Mesodermal cell (in vitro differentiated cells): ENCODE measurements at regions not wholly inside any gene's neighbourhood (a gene's known extent, or its start where the extent isn't known, plus 50 kb on each side); places are given as distances from the start of the nearest gene placed in this dataset.
"Not testable (repeated sequence)": the region's sequence is repeated elsewhere in the genome, so short reads cannot be mapped to it uniquely, and the experiment has no call there.

Experiments used
- H3K27ac ChIP-seq: 2 replicates; pipeline ENCODE4 v1.7.0; 2013; ENCODE audit warnings: mild to moderate bottlenecking, low read depth, low read length, moderate library complexity; ENCODE audit not compliant: severe bottlenecking
- H3K36me3 ChIP-seq: 2 replicates; pipeline ENCODE4 v1.7.1; 2013; ENCODE audit warnings: mild to moderate bottlenecking, low read length, moderate library complexity; ENCODE audit not compliant: control insufficient read depth, insufficient read depth
- H3K4me1 ChIP-seq: one replicate; pipeline ENCODE4 v1.7.1; 2013; ENCODE audit warnings: mild to moderate bottlenecking, low read length; ENCODE audit not compliant: insufficient read depth, control insufficient read depth, poor library complexity, severe bottlenecking
- H3K4me3 ChIP-seq: 2 replicates; pipeline ENCODE4 v1.7.0; 2013; ENCODE audit warnings: low read length, control low read depth, mild to moderate bottlenecking; ENCODE audit not compliant: insufficient read depth, poor library complexity, severe bottlenecking; ENCODE audit errors: extremely low read depth
- H3K9me3 ChIP-seq: 2 replicates; pipeline ENCODE4 v1.7.1; 2013; ENCODE audit warnings: mild to moderate bottlenecking, low read length, moderate library complexity; ENCODE audit not compliant: control insufficient read depth
- WGBS, 2 experiments: methylation state at CpG; one replicate each; pipeline ENCODE4 v1.1.5; 2013; ENCODE audit warnings: missing lambda C conversion rate in 2 of 2; ENCODE audit not compliant: insufficient coverage in 2 of 2; 5-methylcytosine and 5-hydroxymethylcytosine counted together

DNA sequence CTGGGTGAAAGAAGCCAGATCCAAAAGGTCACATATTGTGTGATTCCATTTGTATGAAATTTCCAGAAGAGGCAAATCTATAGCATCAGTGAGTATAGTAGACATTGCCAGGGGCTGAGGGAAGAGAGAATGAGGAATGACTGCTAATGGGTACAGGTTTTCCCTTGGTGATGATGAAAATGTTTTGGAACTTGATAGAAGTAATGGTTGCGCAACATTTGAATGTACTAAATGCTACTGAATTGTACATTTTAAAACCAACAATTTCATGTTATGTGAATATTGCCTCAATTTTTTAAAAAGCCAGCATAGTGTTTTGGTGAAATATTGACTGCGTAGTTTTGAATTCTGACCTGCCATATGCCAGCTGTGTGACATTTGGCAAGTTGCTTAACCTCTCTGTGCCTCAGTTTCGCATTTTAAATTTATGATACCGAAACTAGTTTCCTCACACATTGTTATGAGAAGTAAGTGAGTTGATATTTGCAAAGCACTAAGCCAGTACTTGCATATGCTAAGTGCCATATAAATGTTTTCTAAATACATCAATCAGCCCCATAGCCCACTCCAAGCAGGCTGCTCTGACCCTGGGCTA lies 75.4 kb upstream of the TMEM45B start:
- 89 to 100% methylated on average over 1 of the region's 4 CpGs for WGBS, 2 experiments
- Histone ChIP-seq H3K9me3 (no peaks in the 10 kb centered on the region), H3K4me3 (no peak overlapping the region), H3K4me1 (no peaks in the 10 kb centered on the region), H3K27ac (no peak overlapping the region), H3K36me3 (no peaks in the 10 kb centered on the region)

DNA sequence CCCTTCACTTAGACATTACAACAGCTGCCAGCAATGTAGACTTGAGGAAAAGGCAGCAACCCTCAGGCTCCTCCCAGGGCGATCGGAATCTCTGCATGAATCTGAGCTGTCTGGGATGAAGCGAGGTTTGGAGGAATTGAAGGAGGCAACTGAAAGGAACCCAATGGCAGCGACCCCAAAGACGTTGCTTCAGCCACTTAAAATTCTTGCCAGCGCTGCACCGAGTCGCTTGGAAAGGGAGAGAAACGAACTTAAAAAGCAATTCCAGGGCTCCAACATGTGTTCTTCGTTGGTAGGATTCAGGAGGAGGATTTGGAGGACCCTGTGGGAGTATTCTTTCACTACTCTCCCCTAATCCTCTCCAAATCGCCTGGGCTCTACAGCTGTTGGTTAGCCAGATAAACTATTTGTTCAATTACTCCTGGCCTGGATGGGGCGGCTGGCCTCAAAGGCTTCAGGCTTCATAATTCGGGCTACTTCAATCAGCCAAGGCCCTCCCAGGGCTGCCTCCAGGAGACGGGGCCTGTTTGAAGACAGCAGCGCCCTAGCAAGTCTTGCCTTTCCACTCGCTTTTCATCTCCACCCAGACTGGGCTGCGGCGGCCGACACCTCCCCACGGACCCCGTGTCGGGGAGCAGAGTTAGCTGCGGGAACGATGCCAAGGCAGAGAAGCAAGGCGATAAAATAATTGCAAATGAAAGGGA lies 72.4 kb upstream of the TMEM45B start:
- Histone ChIP-seq H3K4me3 (no peak overlapping the region), H3K27ac (no peak overlapping the region), H3K36me3 (no peaks in the 10 kb centered on the region), H3K9me3 (no peaks in the 10 kb centered on the region), H3K4me1 (no peaks in the 10 kb centered on the region)
- WGBS, 2 experiments = 89 to 91% methylated on average over 23 to 25 of the region's 25 CpGs

DNA sequence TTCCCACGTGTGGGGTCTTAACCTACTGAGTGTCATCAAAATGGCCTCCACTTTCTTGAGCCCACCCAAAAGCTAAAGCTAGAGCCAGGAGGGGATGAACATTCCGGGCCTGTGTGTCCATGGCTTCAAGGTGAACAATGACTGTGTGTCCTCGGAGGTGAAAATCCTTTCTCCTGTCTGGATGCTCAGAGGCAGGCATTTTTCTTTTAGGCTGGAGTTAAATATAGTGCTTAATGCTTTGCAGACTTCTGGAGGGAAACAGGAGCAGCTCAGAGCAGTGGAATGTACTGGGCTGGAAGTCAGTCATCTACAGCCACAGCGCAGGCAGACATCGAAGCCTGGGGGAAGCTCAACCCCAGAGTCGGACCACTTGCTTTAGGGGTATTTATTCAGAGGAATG lies 68.6 kb upstream of the TMEM45B start:
- no peak overlapping the region for H3K4me3 ChIP-seq
- H3K9me3 ChIP-seq = no peaks in the 10 kb centered on the region
- WGBS, 2 experiments = 93 to 94% methylated on average over 5 to 6 of the region's 6 CpGs
- H3K4me1 ChIP-seq = no peaks in the 10 kb centered on the region
- no peak overlapping the region for H3K27ac ChIP-seq
- H3K36me3 ChIP-seq = no peaks in the 10 kb centered on the region

DNA sequence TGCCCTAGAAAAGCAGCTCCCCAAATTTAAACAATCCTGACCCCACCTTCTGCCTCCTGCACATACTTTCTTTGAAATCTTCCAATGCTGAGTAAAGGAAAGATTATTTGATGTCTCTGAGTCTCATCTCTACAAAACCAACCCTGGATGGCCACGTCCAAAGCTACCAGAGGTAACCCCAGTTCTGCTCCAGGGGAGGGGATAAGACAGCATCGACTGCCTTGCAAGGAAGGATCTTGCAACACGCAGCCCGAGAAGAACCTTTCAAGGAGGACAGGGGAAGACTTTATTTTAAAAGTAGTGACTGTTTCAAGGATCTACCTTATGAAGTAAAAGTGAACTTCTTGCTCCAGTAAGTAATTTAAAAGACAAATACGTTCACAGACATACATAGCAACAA lies 66.5 kb upstream of the TMEM45B start:
- Histone ChIP-seq H3K9me3 (no peaks in the 10 kb centered on the region), H3K4me3 (no peak overlapping the region), H3K4me1 (no peaks in the 10 kb centered on the region), H3K36me3 (no peaks in the 10 kb centered on the region), H3K27ac (no peak overlapping the region)
- 89% methylated on average over 4 of the region's 5 CpGs; no CpG with 5 or more reads in 1 of the 2 experiments for WGBS, 2 experiments

- H3K36me3 ChIP-seq = no peaks in the 10 kb centered on the region
- H3K9me3 ChIP-seq = no peaks in the 10 kb centered on the region
- no peak overlapping the region for H3K4me3 ChIP-seq
- no peaks in the 10 kb centered on the region for H3K4me1 ChIP-seq
- WGBS, 2 experiments = 22 to 27% methylated on average over 45 to 54 of the region's 57 CpGs
- H3K27ac ChIP-seq = no peak overlapping the region
Observed at GRCh38 chr11:129750343-129751292, 65.0 kb upstream of the TMEM45B start.

- no peaks in the 10 kb centered on the region for H3K4me1 ChIP-seq
- H3K4me3 ChIP-seq = no peak overlapping the region
- no peaks in the 10 kb centered on the region for H3K9me3 ChIP-seq
- H3K27ac ChIP-seq = no peak overlapping the region
- 94 to 100% methylated on average over 1 to 2 of the region's 3 CpGs for WGBS, 2 experiments
- H3K36me3 ChIP-seq = no peaks in the 10 kb centered on the region
Observed at GRCh38 chr11:129751511-129751910, 64.1 kb upstream of the TMEM45B start.

- H3K9me3 ChIP-seq, H3K27ac ChIP-seq, H3K36me3 ChIP-seq, H3K4me3 ChIP-seq, H3K4me1 ChIP-seq: not testable (repeated sequence)
- WGBS, 2 experiments = 90 to 91% methylated on average over 1 to 3 of the region's 4 CpGs
Observed at GRCh38 chr11:129763569-129763968, 52.1 kb upstream of the TMEM45B start.

DNA sequence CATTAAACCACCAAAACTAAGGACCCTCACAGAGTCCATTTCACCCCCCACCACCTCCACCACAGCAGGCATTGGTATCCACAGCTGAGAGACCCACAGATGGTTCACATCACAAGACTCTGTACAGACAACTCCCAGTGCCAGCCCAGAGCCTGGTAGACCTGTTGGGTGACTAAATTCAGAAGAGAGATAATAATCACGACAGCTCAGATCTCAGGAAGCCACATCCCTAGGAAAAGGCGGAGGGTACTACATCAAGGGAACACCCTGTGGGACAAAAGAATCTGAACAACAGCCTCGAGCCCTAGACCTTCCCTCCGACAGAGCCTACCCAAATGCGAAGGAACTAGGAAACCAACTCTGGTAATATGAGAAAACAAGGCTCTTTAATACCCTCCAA lies 51.4 kb upstream of the TMEM45B start:
- not testable (repeated sequence) for H3K27ac ChIP-seq, H3K9me3 ChIP-seq, H3K36me3 ChIP-seq, H3K4me3 ChIP-seq, H3K4me1 ChIP-seq
- 100% methylated on average over 1 of the region's 5 CpGs; no CpG with 5 or more reads in 1 of the 2 experiments for WGBS, 2 experiments
